ENCODE measurements at regions not wholly inside any gene's neighbourhood (a gene's known extent, or its start where the extent isn't known, plus 50 kb on each side); places are given as distances from the start of the nearest gene placed in this dataset.

- H4K20me1 ChIP-seq (ENCODE audit: insufficient read depth) = no peaks in the 10 kb centered on the region
- intact Hi-C loops (cut with micrococcal nuclease) = no loop called here
- no TSS peak for BruUV-seq (replicated peaks)
- H3K27ac ChIP-seq (ENCODE audit: low read depth, low read length) = no peak overlapping the region
- H3K9me3 ChIP-seq (ENCODE audit: control insufficient read depth in 1 of 2, insufficient read depth in 1 of 2, low read depth in 1 of 2, low read length in 2 of 2) = no peaks in the 10 kb centered on the region
- H3K4me2 ChIP-seq (ENCODE audit: low read length) = no peak overlapping the region
- DNase-seq (ENCODE audit: low read depth, low spot score) = no peak
- ChIA-PET RAD21 (ENCODE audit: low non-redundant PET in 1 of 2, low total read pairs in 2 of 2, uncharacterized antibody in 2 of 2, unreplicated experiment in 2 of 2) (no interaction called here), CTCF (no interaction called here), POLR2A (no interaction called here)
- H3K27me3 ChIP-seq (ENCODE audit: insufficient read depth, low read length) = no peaks in the 10 kb centered on the region
- H3K9ac ChIP-seq (ENCODE audit: low read length) = no peak overlapping the region
- H3K4me3 ChIP-seq (replicated peaks in 1 of 2; ENCODE audit: low read depth in 1 of 2, low read length in 2 of 2) = no peak overlapping the region
- no peaks in the 10 kb centered on the region for H3K79me2 ChIP-seq (ENCODE audit: insufficient read depth, low read length)
- no peak overlapping the region for H2AFZ ChIP-seq (ENCODE audit: low read depth, low read length, poor library complexity, severe bottlenecking)
- ATAC-seq = no peak
- H3K4me1 ChIP-seq (ENCODE audit: control insufficient read depth in 1 of 2, insufficient read depth in 2 of 2, low read length in 2 of 2) = no peaks in the 10 kb centered on the region
- TF ChIP-seq POLR2A (IDR thresholded peaks at IDR 0.05; ENCODE audit: borderline replicate concordance, extremely low read depth, insufficient read depth, insufficient read length) (no peak), CBX3 (IDR thresholded peaks at IDR 0.05; ENCODE audit: low read depth) (no peak), ZNF274 (IDR thresholded peaks at IDR 0.05; ENCODE audit: low read depth, low read length) (no peak), ZBTB33 (IDR thresholded peaks at IDR 0.05; ENCODE audit: extremely low read depth, insufficient replicate concordance, low read length) (no peak), SP1 (IDR thresholded peaks at IDR 0.05; ENCODE audit: low read depth) (no peak), CTCF (IDR thresholded peaks at IDR 0.05 in 2 of 3, conservative IDR thresholded peaks at IDR 0.05 in 1 of 3; ENCODE audit: borderline replicate concordance in 1 of 3, insufficient read depth in 1 of 3, low read depth in 2 of 3, low read length in 2 of 3) (no peak), ATF3 (IDR thresholded peaks at IDR 0.05) (no peak), FOSL1 (IDR thresholded peaks at IDR 0.05; ENCODE audit: low read depth) (no peak)
- H3K36me3 ChIP-seq (ENCODE audit: control insufficient read depth in 1 of 2, insufficient read depth in 2 of 2, low read length in 2 of 2) = no peaks in the 10 kb centered on the region
- H3K9me2 ChIP-seq (ENCODE audit: insufficient read depth) = peaks cover 3% of the 10 kb centered on the region; the same call in 1 of the 2 replicates
These were observed 88.6 kb upstream of the CACNA2D3 start for GRCh38 chr3:54033761-54034160.
